Left lung (tissue), 4 donors: ENCODE measurements at regions not wholly inside any gene's neighbourhood (a gene's known extent, or its start where the extent isn't known, plus 50 kb on each side); places are given as distances from the start of the nearest gene placed in this dataset.
A peak's percentile ranks its signal among the peaks of the same experiment; 100 is the strongest.

ENCODE experiments used
- ATAC-seq: fragments of 200-7000 bp; cut with Tn5 transposase; one replicate; pipeline ENCODE4 v1.9.1; 2020; ENCODE audit warnings: moderate library complexity
- DNase-seq, 4 donors: peaks; one replicate each; pipeline ENCODE4 v3.0.0-alpha.2; 2013 to 2020
- H3K27ac ChIP-seq, 2 donors: fragments of 200-600 bp; sonication (generic) in 1 of 2; one replicate each; pipeline versions ENCODE4 v1.5.0 to v1.8.0; 2020 to 2021
- H3K27me3 ChIP-seq, 2 donors: fragments of 200-600 bp; sonication (generic) in 1 of 2; one replicate each; pipeline versions ENCODE4 v1.5.0 to v1.8.0; 2020 to 2021
- H3K36me3 ChIP-seq, 2 donors: fragments of 200-600 bp; sonication (generic) in 1 of 2; one replicate each; pipeline versions ENCODE4 v1.5.0 to v1.8.0; 2020 to 2021
- H3K4me1 ChIP-seq, 2 donors: fragments of 200-600 bp; one replicate each; pipeline ENCODE4 v1.8.0; 2021
- H3K4me3 ChIP-seq, 2 donors: fragments of 200-600 bp; sonication (generic) in 1 of 2; one replicate each; pipeline versions ENCODE4 v1.5.0 to v1.8.0; 2020 to 2021; ENCODE audit warnings: mild to moderate bottlenecking in 1 of 2
- H3K9me3 ChIP-seq, 2 donors: fragments of 200-600 bp; sonication (generic) in 1 of 2; one replicate each; pipeline versions ENCODE4 v1.5.0 to v1.8.0; 2020 to 2021
- CTCF ChIP-seq, 2 donors: fragments of 200-600 bp; sonication (generic) in 1 of 2; IDR thresholded peaks; one replicate each; pipeline versions ENCODE4 v1.5.0 to v1.8.0; 2021; ENCODE audit warnings: antibody characterized with exemption in 2 of 2
- intact Hi-C, 2 donors: fragments of 100-400 bp; cut with DNase I; formaldehyde crosslinking; loops; one replicate each; pipeline versions ENCODE4 v1.11.2 to v1.14.2; 2022
- donor health status: DM: no; HTN: yes; CAD: no.
- donor health status: DM: no; HTN: no; CAD: no.

- H3K9me3 ChIP-seq, result no peaks in the 10 kb centered on the region
- no peak for TF ChIP-seq CTCF (IDR thresholded peaks at IDR 0.05)
- no peaks in the 10 kb centered on the region for H3K27me3 ChIP-seq
- H3K27ac ChIP-seq, result no peak overlapping the region
- H3K4me3 ChIP-seq, result no peak overlapping the region
- no peak for DNase-seq
- H3K4me1 ChIP-seq, result peaks cover 0 to 15% of the 10 kb centered on the region in 2 donors
- intact Hi-C loops, result no loop called here
- ATAC-seq, result no peak
- H3K36me3 ChIP-seq, result no peaks in the 10 kb centered on the region
These were observed 313.4 kb upstream of the RASGRP1 start for GRCh38 chr15:38878026-38878425.

- H3K36me3 ChIP-seq, result no peaks in the 10 kb centered on the region
- no peaks in the 10 kb centered on the region for H3K9me3 ChIP-seq
- no peak for DNase-seq
- intact Hi-C loops, result no loop called here
- no peak for TF ChIP-seq CTCF (IDR thresholded peaks at IDR 0.05)
- H3K27ac ChIP-seq, result no peak overlapping the region
- peaks cover 0 to 15% of the 10 kb centered on the region in 2 donors for H3K4me1 ChIP-seq
- no peaks in the 10 kb centered on the region for H3K27me3 ChIP-seq
- H3K4me3 ChIP-seq, result no peak overlapping the region
- no peak for ATAC-seq
These were observed 314.3 kb upstream of the RASGRP1 start for GRCh38 chr15:38878926-38879325.

GRCh38 chr15:38879909-38880471 lies 315.4 kb upstream of the RASGRP1 start:
- Histone ChIP-seq H3K4me3 (no peak overlapping the region), H3K9me3 (no peaks in the 10 kb centered on the region), H3K27me3 (no peaks in the 10 kb centered on the region), H3K4me1 (peaks cover 0 to 15% of the 10 kb centered on the region in 2 donors), H3K36me3 (no peaks in the 10 kb centered on the region), H3K27ac (peak overlapping the region in 1 of 2 donors; percentile 75)
- intact Hi-C loops, result no loop called here
- TF ChIP-seq CTCF (IDR thresholded peaks at IDR 0.05), result no peak
- DNase-seq (peak in 3 of 4 donors; percentile 40 to 85 (median 74)), ATAC-seq (peak; percentile 84)

- intact Hi-C loops, result no loop called here
- ATAC-seq (no peak), DNase-seq (no peak)
- Histone ChIP-seq H3K4me1 (peaks cover 12 to 24% of the 10 kb centered on the region in 2 donors), H3K36me3 (no peaks in the 10 kb centered on the region), H3K9me3 (no peaks in the 10 kb centered on the region), H3K4me3 (no peak overlapping the region), H3K27me3 (no peaks in the 10 kb centered on the region), H3K27ac (no peak overlapping the region)
- TF ChIP-seq CTCF (IDR thresholded peaks at IDR 0.05), result no peak
These were observed 317.6 kb upstream of the RASGRP1 start for GRCh38 chr15:38882221-38882620.

GRCh38 chr15:38883987-38884386 lies 319.4 kb upstream of the RASGRP1 start:
- DNase-seq, result no peak

More at GRCh38 chr15:38883987-38884386, 319.4 kb upstream of the RASGRP1 start:
- Histone ChIP-seq H3K4me3 (no peak overlapping the region), H3K4me1 (peaks cover 12 to 25% of the 10 kb centered on the region in 2 donors), H3K27me3 (no peaks in the 10 kb centered on the region), H3K27ac (no peak overlapping the region), H3K36me3 (no peaks in the 10 kb centered on the region), H3K9me3 (no peaks in the 10 kb centered on the region)
- intact Hi-C loops, result no loop called here
- no peak for TF ChIP-seq CTCF (IDR thresholded peaks at IDR 0.05)
- ATAC-seq, result no peak
